H1 (cell line): ENCODE measurements at regions not wholly inside any gene's neighbourhood (a gene's known extent, or its start where the extent isn't known, plus 50 kb on each side); places are given as distances from the start of the nearest gene placed in this dataset.

Experiments used
- CBX8 ChIP-seq: fragments of 300-800, 300-1000 bp; sonication (generic); IDR thresholded peaks from 2 replicates; pipeline ENCODE4 v1.7.1; 2016; ENCODE audit warnings: low read depth, low read length, borderline replicate concordance
- EGR1 ChIP-seq: IDR thresholded peaks from 2 replicates; pipeline ENCODE4 v1.6.1; 2011; ENCODE audit warnings: low read depth, low read length, borderline replicate concordance
- FOSL1 ChIP-seq: IDR thresholded peaks from 2 replicates; pipeline ENCODE4 v1.6.1; 2011; ENCODE audit warnings: mild to moderate bottlenecking, low read depth, low read length, moderate library complexity; ENCODE audit not compliant: insufficient read depth
- GABPA ChIP-seq: IDR thresholded peaks from 2 replicates; pipeline ENCODE4 v1.6.1; 2011; ENCODE audit warnings: mild to moderate bottlenecking, low read length, moderate library complexity, borderline replicate concordance; ENCODE audit not compliant: insufficient read depth
- NANOG ChIP-seq: IDR thresholded peaks from 2 replicates; pipeline ENCODE4 v1.6.1; 2011; ENCODE audit warnings: low read length, low read depth, mild to moderate bottlenecking, inconsistent platforms; ENCODE audit not compliant: insufficient read depth, poor library complexity, severe bottlenecking
- TF ChIP-seq, protein P1 (sequence below), 3 experiments: IDR thresholded peaks; 1 replicate in 2 of 3; 2 replicates in 1 of 3; pipeline versions ENCODE4 v1.5.1 to v1.6.1; 2011; ENCODE audit warnings: low read length in 3 of 3, mild to moderate bottlenecking in 3 of 3, inconsistent platforms in 2 of 3, low read depth in 1 of 3, moderate library complexity in 1 of 3; ENCODE audit not compliant: insufficient read depth in 1 of 3; ENCODE audit errors: control extremely low read depth in 1 of 3

DNA sequence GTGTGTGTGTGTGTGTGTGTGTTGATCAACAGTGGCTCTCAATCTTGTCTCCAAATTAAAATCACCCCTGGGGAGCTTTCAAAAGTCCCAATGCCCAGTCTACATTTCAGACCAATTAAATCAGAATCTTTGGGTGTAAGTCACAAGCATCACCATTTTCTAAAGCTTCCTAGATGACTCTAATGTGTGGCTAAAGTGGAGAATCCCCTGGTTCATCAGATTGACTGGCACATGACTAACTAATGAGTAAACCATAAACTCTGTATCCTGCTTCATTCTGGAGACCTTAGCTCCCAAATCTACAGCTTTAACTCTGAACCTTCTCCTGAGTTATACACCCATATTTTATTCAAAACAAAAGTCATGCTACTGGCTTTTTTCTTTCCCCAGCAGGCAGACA, 131.3 kb downstream of the SUCLA2 start:
- TF ChIP-seq NANOG (no peak), CBX8 (no peak), GABPA (no peak), EGR1 (no peak), FOSL1 (no peak)
- TF ChIP-seq, protein P1, sequence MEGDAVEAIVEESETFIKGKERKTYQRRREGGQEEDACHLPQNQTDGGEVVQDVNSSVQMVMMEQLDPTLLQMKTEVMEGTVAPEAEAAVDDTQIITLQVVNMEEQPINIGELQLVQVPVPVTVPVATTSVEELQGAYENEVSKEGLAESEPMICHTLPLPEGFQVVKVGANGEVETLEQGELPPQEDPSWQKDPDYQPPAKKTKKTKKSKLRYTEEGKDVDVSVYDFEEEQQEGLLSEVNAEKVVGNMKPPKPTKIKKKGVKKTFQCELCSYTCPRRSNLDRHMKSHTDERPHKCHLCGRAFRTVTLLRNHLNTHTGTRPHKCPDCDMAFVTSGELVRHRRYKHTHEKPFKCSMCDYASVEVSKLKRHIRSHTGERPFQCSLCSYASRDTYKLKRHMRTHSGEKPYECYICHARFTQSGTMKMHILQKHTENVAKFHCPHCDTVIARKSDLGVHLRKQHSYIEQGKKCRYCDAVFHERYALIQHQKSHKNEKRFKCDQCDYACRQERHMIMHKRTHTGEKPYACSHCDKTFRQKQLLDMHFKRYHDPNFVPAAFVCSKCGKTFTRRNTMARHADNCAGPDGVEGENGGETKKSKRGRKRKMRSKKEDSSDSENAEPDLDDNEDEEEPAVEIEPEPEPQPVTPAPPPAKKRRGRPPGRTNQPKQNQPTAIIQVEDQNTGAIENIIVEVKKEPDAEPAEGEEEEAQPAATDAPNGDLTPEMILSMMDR (IDR thresholded peaks at IDR 0.05; ENCODE audit: control extremely low read depth in 1 of 3, insufficient read depth in 1 of 3, low read depth in 1 of 3, low read length in 3 of 3) = no peak
